Heart left ventricle (tissue), 16 donors: ENCODE measurements at regions not wholly inside any gene's neighbourhood (a gene's known extent, or its start where the extent isn't known, plus 50 kb on each side); places are given as distances from the start of the nearest gene placed in this dataset.
"Not testable (repeated sequence)": the region's sequence is repeated elsewhere in the genome, so short reads cannot be mapped to it uniquely, and the experiment has no call there.

Experiments used
- ATAC-seq, 4 donors: fragments of 200-7000 bp; cut with Tn5 transposase; one replicate each; pipeline ENCODE4 v1.9.1; 2020 to 2022; ENCODE audit warnings: moderate library complexity in 4 of 4, mild to moderate bottlenecking in 3 of 4, moderate number of reproducible peaks in 1 of 4
- DNase-seq, 5 donors: peaks; one replicate each; pipeline ENCODE4 v3.0.0-alpha.2; 2020
- H3K27ac ChIP-seq, 12 donors: fragments of 200-600 bp; sonication (generic) in 4 of 12; one replicate each; pipeline versions ENCODE4 v1.5.0 to v1.8.0; 2016 to 2022; ENCODE audit warnings: mild to moderate bottlenecking in 2 of 12
- H3K27me3 ChIP-seq, 9 donors: fragments of 200-600 bp; sonication (generic) in 2 of 9; one replicate each; pipeline versions ENCODE4 v1.5.1 to v1.8.0; 2016 to 2022; ENCODE audit warnings: mild to moderate bottlenecking in 3 of 9
- H3K36me3 ChIP-seq, 9 donors: fragments of 200-600 bp; sonication (generic) in 2 of 9; one replicate each; pipeline versions ENCODE4 v1.5.0 to v1.8.0; 2018 to 2022; ENCODE audit warnings: mild to moderate bottlenecking in 2 of 9
- H3K4me1 ChIP-seq, 12 donors: fragments of 200-600 bp; sonication (generic) in 4 of 12; one replicate each; pipeline versions ENCODE4 v1.5.0 to v1.8.0; 2016 to 2022; ENCODE audit warnings: mild to moderate bottlenecking in 3 of 12
- H3K4me3 ChIP-seq, 12 donors: fragments of 200-600 bp; sonication (generic) in 4 of 12; one replicate each; pipeline versions ENCODE4 v1.5.0 to v1.8.0; 2017 to 2022; ENCODE audit warnings: mild to moderate bottlenecking in 9 of 12, moderate library complexity in 4 of 12
- H3K9me3 ChIP-seq, 12 donors: fragments of 200-600 bp; sonication (generic) in 4 of 12; one replicate each; pipeline versions ENCODE4 v1.5.0 to v1.8.0; 2016 to 2022; ENCODE audit warnings: mild to moderate bottlenecking in 1 of 12
- CTCF ChIP-seq, 12 donors: fragments of 200-600 bp; sonication (generic) in 4 of 12; IDR thresholded peaks; one replicate each; pipeline versions ENCODE4 v1.5.0 to v1.8.0; 2018 to 2022; ENCODE audit warnings: antibody characterized with exemption in 12 of 12, mild to moderate bottlenecking in 5 of 12
- POLR2A ChIP-seq, 2 donors: fragments of 450-650 bp; IDR thresholded peaks; one replicate each; pipeline ENCODE4 v1.6.1; 2017; ENCODE audit warnings: antibody characterized with exemption in 2 of 2, mild to moderate bottlenecking in 2 of 2, moderate library complexity in 2 of 2
- WGBS, 4 donors: extraction: QIAGEN DNeasy Blood & Tissue Kit in 2 of 4; methylation state at CpG; one replicate each; pipeline versions ENCODE4 v1.1.5 to v1.1.7; 2013 to 2018; 5-methylcytosine and 5-hydroxymethylcytosine counted together
- intact Hi-C, 10 donors: fragments of 100-400 bp; cut with DNase I; formaldehyde crosslinking; loops; one replicate each; pipeline versions ENCODE4 v1.11.1 to v1.14.2; 2022
- donor health status: ischemic (EF 13 %, LVEDD 7.1; RV severe dilation, severe dysfunction).
- donor health status: healthy with polysubstance abuse.
- donor health status: DM: no; HTN: yes; CAD: no.
- donor health status: DM: no; HTN: no; CAD: no.
- donor health status: ischemic (EF 25% LVEDD 6.9; RV normal size, moderate dysfunction).
- donor health status: ischemic (EF 25% LVEDD 5.7; RV mildly dilated, moderate dysfunction).
- donor health status: healthy.
- donor health status: DM: yes; HTN: yes; CAD: no.
- donor health status: ischemic (EF 35%, LVEDD 5.7; RV mildly dilated, moderate dysfunction).
- donor health status: nonischemic (EF 11% LVEDD 7.7; RV severe dilation, severe dysfunction).
- donor health status: DM: yes; HTN: yes; CAD: no.
- donor health status: PGD.
- donor health status: ischemic (EF 29% LVEDD 5.4; RV normal size, mild dysfunction).
- donor health status: nonischemic (EF 23%, LVEDD 6.1; RV moderate dilation, normal function).

GRCh38 chr14:104419865-104420505 lies 159.6 kb upstream of the C14orf180 start:
- H3K27me3 ChIP-seq = no peaks in the 10 kb centered on the region
- 72 to 80% (median 79%) methylated on average over 6 of the region's 6 CpGs for WGBS, 4 donors

DNA sequence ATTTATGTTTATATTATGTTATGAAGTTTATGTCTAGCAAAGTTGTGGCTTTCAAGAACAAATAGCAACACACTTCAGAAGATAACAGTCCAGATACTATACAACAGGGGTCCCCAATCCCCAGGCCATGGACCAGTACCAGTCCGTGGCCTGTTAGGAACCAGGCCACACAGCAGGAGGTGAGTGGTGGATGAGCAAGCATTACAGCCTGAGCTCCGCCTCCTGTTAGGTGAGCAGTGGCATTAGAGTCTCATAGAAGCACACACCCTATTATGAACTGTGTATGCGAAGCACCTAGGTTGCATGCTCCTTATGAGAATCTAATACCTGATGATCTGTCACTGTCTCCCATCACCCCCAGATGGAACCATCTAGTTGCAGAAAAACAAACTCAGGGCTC lies 159.0 kb upstream of the C14orf180 start:
- H3K27ac ChIP-seq, H3K4me3 ChIP-seq, H3K9me3 ChIP-seq, H3K36me3 ChIP-seq, ATAC-seq, intact Hi-C loops, H3K27me3 ChIP-seq, DNase-seq: not testable (repeated sequence)
- peaks cover 0 to 10% (median 0%) of the 10 kb centered on the region in 12 donors for H3K4me1 ChIP-seq
- WGBS, 4 donors = 94 to 96% (median 95%) methylated on average over 3 of the region's 3 CpGs

More at GRCh38 chr14:104419865-104420505, 159.6 kb upstream of the C14orf180 start:
- ATAC-seq = no peak
- intact Hi-C loops = no loop called here
- Histone ChIP-seq H3K4me3 (no peak overlapping the region), H3K36me3 (no peaks in the 10 kb centered on the region), H3K9me3 (no peaks in the 10 kb centered on the region), H3K4me1 (peaks cover 0 to 10% (median 0%) of the 10 kb centered on the region in 12 donors), H3K27ac (no peak overlapping the region)
- no peak for DNase-seq
- no peak for TF ChIP-seq CTCF (IDR thresholded peaks at IDR 0.05)
- TF ChIP-seq POLR2A (IDR thresholded peaks at IDR 0.05) = no peak

- H3K4me3 ChIP-seq = no peak overlapping the region
- 88 to 97% (median 93%) methylated on average over 13 of the region's 13 CpGs for WGBS, 4 donors
- no peak for ATAC-seq
- no peak for TF ChIP-seq POLR2A (IDR thresholded peaks at IDR 0.05)
- no peak for TF ChIP-seq CTCF (IDR thresholded peaks at IDR 0.05)
- no peaks in the 10 kb centered on the region for H3K36me3 ChIP-seq
- no peak for DNase-seq
- peaks cover 0 to 10% (median 0%) of the 10 kb centered on the region in 12 donors for H3K4me1 ChIP-seq
- H3K27ac ChIP-seq = no peak overlapping the region
- H3K9me3 ChIP-seq = no peaks in the 10 kb centered on the region
- intact Hi-C loops = no loop called here
- no peaks in the 10 kb centered on the region for H3K27me3 ChIP-seq
These were observed 158.6 kb upstream of the C14orf180 start for GRCh38 chr14:104420990-104421389.

- no peaks in the 10 kb centered on the region for H3K27me3 ChIP-seq
- 92 to 97% (median 96%) methylated on average over 4 of the region's 4 CpGs for WGBS, 4 donors
- no peaks in the 10 kb centered on the region for H3K36me3 ChIP-seq
- intact Hi-C loops = no loop called here
- TF ChIP-seq CTCF (IDR thresholded peaks at IDR 0.05) (no peak), POLR2A (IDR thresholded peaks at IDR 0.05) (no peak)
- no peak overlapping the region for H3K27ac ChIP-seq
- no peaks in the 10 kb centered on the region for H3K9me3 ChIP-seq
- no peak overlapping the region for H3K4me3 ChIP-seq
- ATAC-seq = no peak
- peaks cover 0 to 10% (median 0%) of the 10 kb centered on the region in 12 donors for H3K4me1 ChIP-seq
- DNase-seq = no peak
These were observed 158.2 kb upstream of the C14orf180 start for GRCh38 chr14:104421401-104421821.
